CD4-positive, alpha-beta T cell treated with Interleukin-4 for 1 hour (primary cell): ENCODE measurements at regions not wholly inside any gene's neighbourhood (a gene's known extent, or its start where the extent isn't known, plus 50 kb on each side); places are given as distances from the start of the nearest gene placed in this dataset.

Experiments used
- DNase-seq, 2 donors: peaks; one replicate each; pipeline ENCODE4 v3.0.0-alpha.2; 2020 to 2022

GRCh38 chr7:85074-85882 is 107.1 kb upstream of the FAM20C start:
- no peak for DNase-seq

GRCh38 chr7:85883-86515 is 106.4 kb upstream of the FAM20C start:
- no peak for DNase-seq

GRCh38 chr7:86629-87028 is 105.7 kb upstream of the FAM20C start:
- DNase-seq: no peak

GRCh38 chr7:87047-87446 is 105.3 kb upstream of the FAM20C start:
- no peak for DNase-seq

- no peak for DNase-seq
Observed at GRCh38 chr7:87671-88070, 104.7 kb upstream of the FAM20C start.

GRCh38 chr7:88095-88926 is 104.1 kb upstream of the FAM20C start:
- DNase-seq: no peak

- no peak for DNase-seq
Observed at GRCh38 chr7:88927-89231, 103.5 kb upstream of the FAM20C start.

GRCh38 chr7:89232-90019 is 102.9 kb upstream of the FAM20C start:
- peak in 1 of 2 donors; percentile 56 for DNase-seq

- peak in 1 of 2 donors; percentile 34 for DNase-seq
Observed at GRCh38 chr7:90111-91063, 102.0 kb upstream of the FAM20C start.

GRCh38 chr7:91396-92175 is 100.8 kb upstream of the FAM20C start:
- no peak for DNase-seq

- no peak for DNase-seq
Observed at GRCh38 chr7:92231-92674, 100.1 kb upstream of the FAM20C start.

GRCh38 chr7:92888-93672 is 99.3 kb upstream of the FAM20C start:
- DNase-seq: no peak

GRCh38 chr7:94251-94801 is 98.0 kb upstream of the FAM20C start:
- DNase-seq: no peak

GRCh38 chr7:95180-95862 is 97.0 kb upstream of the FAM20C start:
- no peak for DNase-seq

GRCh38 chr7:95863-96260 is 96.5 kb upstream of the FAM20C start:
- DNase-seq: no peak

GRCh38 chr7:96861-97260 is 95.5 kb upstream of the FAM20C start:
- no peak for DNase-seq

- DNase-seq: no peak
Observed at GRCh38 chr7:97310-97841, 95.0 kb upstream of the FAM20C start.

GRCh38 chr7:101146-102046 is 91.0 kb upstream of the FAM20C start:
- DNase-seq: no peak
